ENCODE measurements at regions not wholly inside any gene's neighbourhood (a gene's known extent, or its start where the extent isn't known, plus 50 kb on each side); places are given as distances from the start of the nearest gene placed in this dataset.

- no peak for DNase-seq
These were observed 628.2 kb downstream of the NTRK3 start for GRCh38 chr15:87628311-87628710.

GRCh38 chr15:87626860-87627259, 629.7 kb downstream of the NTRK3 start:
- DNase-seq, result no peak

- no peak for DNase-seq
These were observed 632.7 kb downstream of the NTRK3 start for GRCh38 chr15:87623832-87624231.

GRCh38 chr15:87620393-87620792, 636.1 kb downstream of the NTRK3 start:
- DNase-seq, result no peak

GRCh38 chr15:87619161-87619960, 637.2 kb downstream of the NTRK3 start:
- no peak for DNase-seq

- DNase-seq, result no peak
These were observed 638.3 kb downstream of the NTRK3 start for GRCh38 chr15:87618203-87618725.

GRCh38 chr15:87614704-87615103, 641.8 kb downstream of the NTRK3 start:
- DNase-seq, result peak; percentile 33

- DNase-seq, result no peak
These were observed 646.2 kb downstream of the NTRK3 start for GRCh38 chr15:87610366-87610765.

- no peak for DNase-seq
These were observed 646.6 kb downstream of the NTRK3 start for GRCh38 chr15:87609894-87610293.

- no peak for DNase-seq
These were observed 647.1 kb downstream of the NTRK3 start for GRCh38 chr15:87609474-87609873.

GRCh38 chr15:87608238-87609028, 648.1 kb downstream of the NTRK3 start:
- no peak for DNase-seq

GRCh38 chr15:87606971-87607370, 649.6 kb downstream of the NTRK3 start:
- no peak for DNase-seq

- DNase-seq, result no peak
These were observed 651.6 kb downstream of the NTRK3 start for GRCh38 chr15:87604857-87605446.

- DNase-seq, result no peak
These were observed 654.2 kb downstream of the NTRK3 start for GRCh38 chr15:87602371-87602770.

- no peak for DNase-seq
These were observed 656.9 kb downstream of the NTRK3 start for GRCh38 chr15:87599616-87600015.

- no peak for DNase-seq
These were observed 659.0 kb downstream of the NTRK3 start for GRCh38 chr15:87597346-87598052.

GRCh38 chr15:87591582-87591981, 665.0 kb downstream of the NTRK3 start:
- no peak for DNase-seq

- DNase-seq, result no peak
These were observed 665.5 kb downstream of the NTRK3 start for GRCh38 chr15:87591042-87591441.

GRCh38 chr15:87589134-87589533, 667.4 kb downstream of the NTRK3 start:
- DNase-seq, result no peak

GRCh38 chr15:87582169-87582568, 674.4 kb downstream of the NTRK3 start:
- DNase-seq, result no peak

- DNase-seq, result no peak
These were observed 677.0 kb downstream of the NTRK3 start for GRCh38 chr15:87579537-87579936.

- DNase-seq, result no peak
These were observed 677.8 kb downstream of the NTRK3 start for GRCh38 chr15:87578776-87579175.

- DNase-seq, result no peak
These were observed 679.2 kb downstream of the NTRK3 start for GRCh38 chr15:87577336-87577735.

All from DMS153 (cell line).